GM19438 (cell line): ENCODE measurements at regions not wholly inside any gene's neighbourhood (a gene's known extent, or its start where the extent isn't known, plus 50 kb on each side); places are given as distances from the start of the nearest gene placed in this dataset.

Source experiments
- ATAC-seq: cut with Tn5 transposase; IDR thresholded peaks from one replicate; pipeline ENCODE4 v1.9.1; 2021; ENCODE audit warnings: low read depth; ENCODE audit not compliant: unreplicated experiment

DNA sequence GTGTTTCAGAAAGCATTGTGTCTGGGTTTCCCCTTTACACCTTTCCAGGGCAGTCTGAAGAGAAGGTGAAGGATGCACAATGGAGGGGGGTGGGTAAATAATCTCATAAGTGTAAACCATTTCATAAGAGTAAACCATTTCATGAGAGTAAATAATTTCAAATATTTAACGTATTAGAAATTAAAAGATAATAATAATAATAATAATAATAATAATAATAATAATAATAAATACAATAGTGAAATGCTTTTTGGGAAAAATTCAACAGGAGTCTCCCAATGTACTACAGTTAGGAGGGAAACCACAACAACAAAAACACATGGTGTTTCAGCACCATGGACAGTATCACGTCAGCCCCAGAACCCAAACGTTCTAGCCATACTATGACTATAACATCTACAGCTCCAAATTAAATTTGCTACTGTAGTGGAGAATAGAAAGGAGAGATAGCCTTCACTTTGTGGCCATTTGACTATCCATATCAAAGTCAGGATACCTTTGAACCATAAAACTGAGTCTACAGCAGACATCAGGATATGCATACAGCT, 691.8 kb downstream of the BCL11B start:
- ATAC-seq = no peak

DNA sequence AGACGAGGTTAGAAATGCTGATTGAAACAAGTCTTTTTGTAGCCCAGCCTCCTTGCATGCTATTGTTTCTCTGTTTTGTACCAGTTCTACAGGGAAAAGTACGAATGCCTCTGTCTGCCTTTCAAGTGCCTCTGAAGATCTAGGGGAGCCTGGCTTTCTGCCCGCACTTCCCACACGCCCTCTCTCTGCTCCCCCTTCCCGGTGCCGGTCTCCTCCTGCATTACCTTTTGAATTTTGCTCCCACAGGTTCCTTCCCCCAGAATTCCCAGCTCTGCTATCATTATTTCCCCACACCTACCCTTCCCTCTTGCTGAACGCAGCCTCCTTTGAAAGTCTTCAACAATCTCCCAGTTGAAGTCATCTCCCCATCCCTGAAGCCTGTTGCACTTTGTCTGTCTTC, 689.7 kb downstream of the BCL11B start:
- ATAC-seq = no peak

DNA sequence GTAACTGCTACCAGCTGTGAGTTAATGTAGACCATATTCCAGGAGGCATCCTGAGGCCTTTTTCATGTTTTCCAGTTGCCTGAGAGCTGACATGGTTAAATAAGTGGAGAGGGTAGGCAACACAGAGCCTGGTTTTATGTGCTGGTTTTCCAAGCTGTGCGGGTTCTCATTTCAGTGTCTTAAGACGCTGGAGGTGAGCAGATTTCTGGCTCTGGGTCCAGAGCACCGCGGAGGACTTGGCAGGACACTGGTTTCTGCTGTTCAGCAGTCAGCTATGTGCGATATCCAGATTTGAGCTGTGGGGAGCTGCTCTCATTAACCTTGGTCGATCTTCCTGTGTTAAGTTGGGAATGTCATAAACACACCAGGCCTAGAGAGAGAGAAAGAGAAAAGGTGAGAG, 680.8 kb downstream of the BCL11B start:
- no peak for ATAC-seq

DNA sequence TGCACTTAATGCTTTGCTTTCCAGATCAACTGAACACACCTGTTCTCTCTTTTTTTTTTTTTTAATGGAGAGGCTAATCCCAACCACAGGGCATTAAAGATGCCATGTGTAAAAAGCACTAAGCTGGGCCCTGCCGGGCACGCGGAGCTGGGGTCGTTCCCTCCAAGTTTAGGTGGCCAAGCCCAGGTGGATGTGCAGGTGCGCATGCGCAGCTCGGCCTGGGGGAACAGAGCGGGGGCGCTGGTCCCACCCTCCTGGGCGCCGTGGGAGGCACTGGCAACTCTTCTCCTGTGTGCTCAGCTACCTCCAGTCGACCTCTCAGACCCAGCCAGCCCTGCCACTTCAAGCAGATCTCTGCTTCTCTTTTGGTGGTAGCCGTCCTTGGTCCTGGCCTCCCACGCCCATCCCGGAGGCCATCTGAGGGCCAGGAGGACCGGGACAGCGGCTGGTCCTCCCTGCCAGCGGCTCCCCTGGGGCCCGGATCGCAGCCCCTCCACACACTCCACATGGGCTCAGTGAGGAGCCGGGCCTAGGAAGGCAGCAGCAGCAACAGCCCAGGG, 679.3 kb downstream of the BCL11B start:
- no peak for ATAC-seq

DNA sequence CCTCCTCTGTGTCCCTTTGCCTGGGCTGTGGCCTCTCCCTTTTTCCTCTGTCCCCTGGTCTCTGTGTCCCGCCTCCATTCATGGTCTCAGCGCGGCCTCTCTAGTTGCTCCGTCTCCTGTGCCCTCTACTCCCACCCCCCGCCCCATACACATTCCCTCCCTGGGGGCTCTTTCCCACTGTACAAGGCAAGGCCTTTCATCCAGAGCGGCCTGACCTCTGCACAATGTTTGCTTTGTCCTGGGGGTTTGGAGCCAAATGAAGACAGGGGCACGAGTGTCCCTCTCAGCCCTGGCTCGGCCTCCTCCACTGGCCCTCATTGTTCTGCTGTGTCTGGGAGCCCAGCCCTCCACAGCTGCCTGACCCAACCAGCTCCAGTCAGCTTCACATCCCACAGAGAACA, 678.6 kb downstream of the BCL11B start:
- ATAC-seq = no peak

DNA sequence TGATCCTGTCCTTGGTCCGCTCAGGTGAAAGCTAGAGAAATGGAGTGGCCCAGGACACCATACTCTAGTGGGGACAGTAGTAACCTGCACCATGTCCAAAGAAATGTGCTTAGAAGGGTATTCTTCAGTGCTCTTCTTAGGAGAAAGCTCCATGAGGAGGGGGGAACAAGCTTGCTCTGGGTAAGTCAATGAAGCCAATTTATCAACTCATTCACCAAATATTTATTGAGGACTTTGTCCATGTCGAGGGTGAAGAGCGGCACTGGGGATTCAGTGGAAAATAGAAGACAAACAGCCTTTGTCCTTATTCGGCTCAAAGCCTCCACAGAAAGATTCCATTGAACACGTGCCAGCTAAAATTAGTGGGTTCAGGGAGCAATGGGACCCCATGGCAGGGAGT, 677.8 kb downstream of the BCL11B start:
- no peak for ATAC-seq

DNA sequence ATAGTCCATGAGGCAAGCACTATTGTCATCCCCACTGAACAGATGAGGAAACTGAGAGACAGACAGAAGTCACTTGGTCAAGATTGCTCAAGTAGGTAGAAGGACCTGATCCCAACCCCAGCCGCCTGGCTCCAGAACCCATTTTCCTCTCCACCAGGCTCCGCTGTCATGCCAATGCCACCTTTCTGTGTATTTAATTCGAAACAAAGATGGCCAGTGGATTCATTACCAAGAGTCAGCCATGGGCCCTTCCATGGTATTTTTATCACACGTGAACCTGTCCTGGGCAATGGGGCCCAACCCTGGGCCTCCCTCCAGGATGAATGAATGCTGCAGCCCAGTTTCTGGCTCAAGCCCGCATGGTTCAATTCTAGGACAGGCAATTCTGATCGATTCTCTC, 673.4 kb downstream of the BCL11B start:
- ATAC-seq = no peak

DNA sequence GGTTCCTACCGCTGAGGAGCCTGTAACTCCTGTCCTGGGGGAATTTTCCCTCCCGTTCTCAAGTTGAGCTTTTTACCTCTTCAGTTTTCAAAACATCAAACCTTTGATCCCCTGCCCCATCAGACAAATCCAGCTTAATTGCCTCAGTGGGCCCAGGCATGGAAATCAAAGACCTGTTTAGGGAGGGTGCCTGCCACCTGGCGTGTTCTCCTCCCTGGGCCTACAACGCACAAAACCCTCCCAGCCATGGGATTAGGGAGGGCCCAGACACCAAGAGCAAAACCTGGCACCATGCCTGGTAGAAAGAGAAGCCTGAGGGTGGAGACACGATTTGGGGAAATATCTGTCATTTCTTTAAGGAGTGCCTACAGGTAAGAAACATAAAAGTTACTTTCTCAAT, 672.9 kb downstream of the BCL11B start:
- no peak for ATAC-seq

DNA sequence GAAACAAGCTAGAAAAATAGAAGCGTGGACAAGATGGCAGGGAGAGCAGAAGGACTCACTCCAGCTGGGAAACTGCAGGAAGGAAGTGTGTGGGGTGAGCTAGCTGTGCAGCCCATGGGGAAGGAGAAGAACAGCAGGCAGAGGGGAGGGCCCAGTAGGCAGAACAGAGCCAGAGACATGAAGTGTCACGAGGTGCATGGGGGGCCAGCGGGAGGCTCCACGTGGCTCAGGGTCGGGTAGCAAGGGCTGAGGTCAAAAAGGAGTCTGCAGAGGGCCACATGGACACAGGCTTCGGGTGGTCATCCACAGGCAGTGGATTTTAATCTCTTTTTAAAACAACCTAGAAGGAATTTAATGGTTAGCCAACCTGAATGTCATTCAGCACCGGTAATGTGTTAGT, 669.0 kb downstream of the BCL11B start:
- no peak for ATAC-seq

DNA sequence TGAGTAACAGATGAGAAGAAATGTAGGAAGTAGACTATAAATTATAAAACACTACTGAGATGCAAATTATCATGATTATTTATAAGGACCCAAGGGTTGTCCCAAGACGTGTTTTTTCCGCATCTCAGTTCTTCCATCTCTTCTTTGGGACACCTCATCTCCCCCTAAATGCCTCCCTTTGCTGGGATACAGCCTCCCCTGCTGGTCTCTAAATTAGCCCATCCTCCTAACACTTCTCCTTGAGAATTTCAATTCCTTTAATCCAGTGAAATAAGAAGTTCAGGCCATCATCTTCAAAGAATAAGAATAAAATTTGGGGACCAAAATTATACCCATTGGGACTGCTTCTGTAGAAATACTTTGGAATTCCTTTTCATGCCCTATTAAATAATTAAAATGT, 667.0 kb downstream of the BCL11B start:
- no peak for ATAC-seq

DNA sequence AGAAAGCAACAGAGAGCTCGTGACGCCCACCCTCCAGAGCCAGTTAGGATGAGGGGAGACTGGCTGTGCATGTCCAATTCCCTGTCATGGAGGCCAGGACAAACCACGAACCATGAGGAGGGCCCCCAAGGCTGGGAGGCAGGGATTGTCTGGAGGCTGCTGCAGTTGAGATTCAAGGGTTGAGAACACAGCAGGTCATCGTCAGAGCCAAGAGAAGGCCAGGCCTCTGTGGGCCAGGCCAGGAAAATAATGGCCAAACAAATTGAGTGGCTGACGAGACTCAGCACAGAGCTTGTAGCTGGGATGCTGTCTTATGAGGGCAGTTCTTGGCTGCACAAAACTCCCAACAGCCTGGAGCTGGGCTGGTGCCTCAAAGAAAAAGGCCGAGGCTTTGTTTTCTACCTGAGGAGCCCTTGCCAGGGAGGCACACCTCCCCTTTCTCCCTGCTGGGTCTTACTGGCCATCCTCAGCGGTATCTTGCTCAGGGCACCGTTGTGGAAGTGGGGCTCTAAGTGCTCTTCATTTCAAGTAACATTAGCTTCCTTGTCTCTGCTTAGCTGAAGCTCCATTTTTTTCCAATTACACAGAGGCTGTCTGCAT, 665.9 kb downstream of the BCL11B start:
- ATAC-seq = no peak

DNA sequence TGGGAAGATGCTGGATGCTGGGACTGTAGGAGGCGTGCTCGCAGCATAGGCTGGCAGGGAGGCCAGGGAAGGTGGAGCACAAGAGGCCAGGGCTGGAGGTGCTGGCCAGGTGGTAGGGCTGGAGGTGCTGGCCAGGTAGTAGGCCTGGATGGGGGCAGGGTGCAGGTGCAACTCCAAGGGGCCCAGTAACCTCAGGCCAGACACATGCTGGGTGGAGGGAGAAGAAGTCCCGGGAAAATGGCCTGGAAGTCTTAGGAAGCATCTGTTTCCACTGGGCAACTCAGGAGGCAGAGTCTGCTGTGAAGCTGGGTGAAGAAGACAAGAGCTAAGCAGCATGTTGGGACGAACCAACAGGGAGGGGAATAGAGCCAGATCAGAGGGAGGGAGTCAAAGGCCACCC, 665.2 kb downstream of the BCL11B start:
- ATAC-seq = no peak

DNA sequence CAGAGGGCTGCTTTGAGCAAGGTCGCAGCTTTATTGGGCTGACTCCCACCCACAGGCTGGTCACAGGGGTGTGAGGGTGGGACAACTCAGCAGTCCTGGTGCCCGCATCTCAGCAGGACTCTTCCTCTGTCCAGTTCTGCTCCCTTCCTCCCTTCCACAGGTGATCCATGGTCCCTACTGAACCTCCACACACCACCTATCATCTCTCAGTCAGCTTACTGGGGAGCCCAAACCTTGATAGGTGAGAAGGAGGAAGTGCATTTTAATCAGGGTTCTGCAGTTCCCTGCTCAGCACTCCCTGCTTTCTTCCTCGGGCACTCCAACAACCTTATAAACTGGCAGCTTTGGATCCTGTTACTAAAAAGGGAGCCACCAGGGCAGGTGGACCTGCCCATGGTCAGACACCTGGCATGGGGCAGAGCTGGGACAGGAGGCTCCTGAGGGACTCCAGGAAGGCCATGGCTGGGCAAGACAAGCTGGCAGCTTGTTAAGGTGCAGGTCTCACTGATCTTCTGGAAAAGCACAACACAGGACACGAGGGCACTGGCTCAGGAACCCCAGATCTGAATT, 664.6 kb downstream of the BCL11B start:
- no peak for ATAC-seq

DNA sequence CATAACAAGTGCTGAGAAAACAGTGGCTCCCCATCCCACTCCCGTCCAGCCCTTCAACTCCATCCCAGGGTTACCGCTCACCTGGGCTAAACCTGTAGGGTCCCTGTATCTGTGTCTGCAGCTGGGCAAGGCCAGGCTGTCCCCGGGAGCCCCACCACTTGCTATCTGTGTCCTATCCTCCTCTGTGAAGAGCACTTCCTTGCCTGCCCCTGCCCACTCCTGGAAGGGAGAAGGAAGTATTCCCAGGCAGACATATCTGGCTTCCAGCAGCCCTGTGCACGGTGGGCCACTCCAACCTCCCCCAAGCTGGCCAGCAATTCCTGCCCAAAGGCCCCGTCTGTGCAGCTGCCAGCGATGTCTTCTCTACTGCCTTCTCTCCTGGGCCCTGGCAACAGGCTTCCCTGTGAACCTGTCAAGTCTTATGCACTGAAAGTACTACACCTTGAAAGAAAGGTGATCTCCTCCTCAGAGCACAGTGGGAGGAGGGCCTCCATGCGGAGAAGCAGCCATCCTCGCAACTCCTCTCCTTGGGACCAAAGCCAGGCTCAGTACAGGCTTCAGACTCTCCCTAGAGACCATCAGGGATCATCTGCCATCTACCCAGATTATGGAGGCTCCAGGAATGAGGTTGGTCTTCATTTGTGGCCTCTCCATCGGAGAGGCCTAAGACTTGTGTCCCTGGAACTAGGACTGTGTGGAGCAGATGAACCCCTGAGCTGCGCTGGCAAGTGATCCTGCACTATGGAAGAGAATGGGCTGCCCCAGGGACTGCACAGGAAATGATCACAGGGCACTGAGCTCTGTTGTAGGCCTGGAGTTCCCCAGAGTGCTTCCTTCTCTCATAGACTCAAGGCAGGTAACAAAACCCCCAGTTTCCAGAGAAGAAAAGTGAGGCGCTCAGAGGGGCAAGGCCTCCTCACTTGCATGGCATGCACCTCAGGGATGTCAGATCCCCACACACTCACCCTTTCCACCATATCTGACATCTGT, 663.6 kb downstream of the BCL11B start:
- ATAC-seq = no peak

DNA sequence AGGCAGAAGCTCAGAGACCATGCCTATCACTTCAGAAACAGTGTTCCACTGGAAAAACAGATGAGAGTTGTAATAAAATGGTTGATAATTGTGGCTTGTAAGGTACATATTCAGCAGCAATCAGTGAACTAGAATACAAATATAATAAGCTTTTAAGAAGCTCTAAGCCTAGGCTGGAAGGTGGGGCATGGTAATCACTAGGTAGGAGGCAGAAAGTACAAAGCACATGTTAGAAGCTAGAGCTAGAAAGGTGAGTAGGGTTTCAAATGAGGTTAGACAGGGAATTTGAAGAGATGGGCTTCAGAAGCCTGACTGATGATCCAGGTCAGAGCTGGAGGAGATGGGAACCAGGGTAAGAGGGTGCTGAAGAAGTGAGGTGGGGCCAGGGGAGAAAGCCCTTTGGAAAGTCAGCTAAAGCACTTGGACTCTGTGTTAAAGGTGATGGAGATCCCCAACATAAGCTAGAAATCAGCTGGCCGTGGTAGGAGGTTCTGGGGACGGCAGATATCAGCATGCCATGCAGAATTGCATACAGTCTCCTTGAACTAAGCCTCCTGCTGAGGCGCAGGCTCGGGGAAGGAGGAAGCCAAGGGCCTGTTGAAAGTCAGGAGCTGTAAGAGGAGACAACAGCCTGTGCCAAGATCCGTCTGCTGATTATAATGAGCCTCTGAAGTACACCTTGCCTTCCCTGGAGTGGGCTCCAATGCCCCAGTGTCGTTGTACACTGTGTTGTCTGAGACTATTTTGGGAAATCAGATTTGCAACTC, 659.4 kb downstream of the BCL11B start:
- no peak for ATAC-seq

DNA sequence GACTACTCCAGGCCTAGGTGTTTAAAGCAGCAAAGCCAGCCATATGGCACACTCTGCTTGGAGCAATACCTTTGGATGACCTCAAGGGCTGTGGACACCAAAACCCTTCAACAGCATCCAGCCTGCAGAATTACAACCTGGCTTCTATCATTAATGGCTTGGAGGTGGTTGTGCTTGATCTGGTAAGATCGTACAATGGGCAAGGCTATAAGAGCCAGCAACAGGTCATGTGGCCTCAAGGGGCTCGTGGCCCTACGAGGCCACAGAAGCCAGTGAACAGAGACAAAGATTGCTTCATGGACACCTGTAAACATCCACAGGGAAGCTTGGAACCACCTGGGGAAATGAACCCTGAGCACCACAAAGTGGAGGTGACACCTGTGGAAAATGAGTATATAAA, 657.3 kb downstream of the BCL11B start:
- no peak for ATAC-seq

DNA sequence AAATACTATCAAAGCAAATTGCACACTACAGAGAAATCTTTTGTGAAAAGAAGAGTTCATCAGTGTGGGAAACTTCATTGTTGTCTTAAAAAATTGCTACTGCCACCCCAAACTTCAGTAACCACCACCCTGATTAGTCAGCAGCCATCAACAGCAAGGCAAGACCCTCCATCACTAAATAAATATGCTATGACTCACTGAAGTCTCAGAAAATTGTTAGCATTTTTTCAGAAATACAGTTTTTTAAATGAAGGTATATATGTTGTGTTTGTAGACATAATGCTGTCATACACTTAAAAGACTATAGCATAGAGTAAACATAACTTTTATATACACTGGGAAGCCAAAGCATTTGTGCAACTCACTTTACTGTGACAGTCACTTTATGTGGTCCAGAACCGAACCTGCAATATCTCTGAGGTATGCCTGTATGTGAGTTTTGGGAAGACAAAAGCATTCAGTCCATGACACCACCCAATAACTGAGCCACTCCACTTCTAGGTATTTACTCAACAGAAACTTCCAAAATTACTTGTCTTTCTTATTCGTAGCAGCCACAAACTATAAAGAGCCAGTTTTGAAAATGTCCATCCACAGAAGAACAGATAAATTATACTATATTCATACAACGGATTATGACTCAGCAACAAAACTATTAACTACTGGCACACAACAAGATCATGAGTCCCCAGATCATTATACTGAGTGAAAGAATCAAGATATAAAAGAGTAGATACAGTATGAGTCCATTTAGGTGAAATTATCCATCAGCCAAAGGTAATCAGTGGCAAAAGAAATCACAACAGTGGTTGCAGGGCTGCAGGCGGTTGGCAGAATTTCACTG, 649.6 kb downstream of the BCL11B start:
- ATAC-seq = no peak

DNA sequence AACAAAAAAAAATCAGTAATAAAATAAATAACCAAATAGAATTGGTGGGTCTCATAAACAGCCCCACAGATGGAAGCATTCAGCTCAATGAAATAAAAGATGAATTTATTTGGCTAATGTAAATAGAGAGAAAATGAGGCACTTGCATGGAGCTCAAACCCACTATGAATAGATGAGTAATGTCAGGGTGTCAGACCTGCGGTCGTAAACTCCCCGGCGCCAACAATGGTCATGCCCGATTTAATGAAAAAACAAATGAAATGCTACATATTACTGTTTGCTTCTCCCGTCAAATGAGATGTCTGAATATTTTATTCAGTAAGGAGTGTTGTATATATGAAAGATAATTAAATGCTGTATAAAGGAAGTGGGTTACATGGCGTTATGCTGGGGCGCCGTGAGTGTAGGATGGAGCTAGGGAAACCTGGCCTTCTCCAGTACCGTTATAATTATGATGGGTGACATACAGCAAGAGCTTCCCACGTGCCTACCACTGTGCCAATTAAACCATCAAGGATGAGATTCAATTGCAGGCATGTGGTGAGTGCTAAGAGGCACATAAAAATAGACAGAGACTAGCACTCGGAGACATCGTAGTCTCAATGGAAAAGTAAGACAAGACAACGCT, 648.1 kb downstream of the BCL11B start:
- ATAC-seq = no peak

DNA sequence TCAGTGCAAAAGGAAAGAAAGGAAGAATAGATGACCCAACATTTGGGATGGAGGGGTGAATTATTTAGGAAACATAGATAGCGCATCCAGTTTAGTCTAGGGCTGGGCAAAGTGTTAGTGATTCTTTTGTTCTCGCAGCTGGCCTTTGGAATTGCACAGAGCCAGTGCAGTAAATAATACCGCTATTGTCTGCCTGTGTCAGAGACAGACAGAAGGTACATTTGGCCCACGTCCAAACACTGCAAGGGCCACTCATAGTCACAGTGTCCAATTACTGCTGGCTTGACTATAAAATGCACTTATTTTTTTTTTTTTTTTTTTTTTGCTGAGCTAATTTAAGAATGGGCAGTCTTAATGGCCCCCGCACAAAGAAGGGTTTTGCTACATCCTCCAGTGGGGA, 638.6 kb downstream of the BCL11B start:
- no peak for ATAC-seq
